ENCODE measurements at regions not wholly inside any gene's neighbourhood (a gene's known extent, or its start where the extent isn't known, plus 50 kb on each side); places are given as distances from the start of the nearest gene placed in this dataset.

- no peak overlapping the region for H3K9ac ChIP-seq (ENCODE audit: extremely low read depth, low read length, poor library complexity, severe bottlenecking)
- no peak for DNase-seq
- H3K4me1 ChIP-seq (ENCODE audit: control insufficient read depth, insufficient read depth, low read length) = no peaks in the 10 kb centered on the region
- no peaks in the 10 kb centered on the region for H3K27me3 Mint-ChIP-seq (ENCODE audit: insufficient read depth)
- H3K36me3 ChIP-seq (ENCODE audit: control insufficient read depth, insufficient read depth, low read length) = no peaks in the 10 kb centered on the region
- no peak overlapping the region for H3K27ac Mint-ChIP-seq
- no peak overlapping the region for H3K4me3 ChIP-seq (ENCODE audit: low read length)
- peaks cover 18% of the 10 kb centered on the region for H3K9me3 Mint-ChIP-seq
- H3K36me3 Mint-ChIP-seq (ENCODE audit: low read depth) = no peaks in the 10 kb centered on the region
- no peak overlapping the region for H3K27ac ChIP-seq (ENCODE audit: low read depth, low read length)
- no peak for TF ChIP-seq CTCF (conservative IDR thresholded peaks at IDR 0.05)
- H3K9me3 ChIP-seq (ENCODE audit: control insufficient read depth, low read length) = peaks cover under 1% of the 10 kb centered on the region
- H3K4me3 Mint-ChIP-seq = no peak overlapping the region
- H3K27me3 ChIP-seq (ENCODE audit: control insufficient read depth, insufficient read depth, low read length, poor library complexity, severe bottlenecking) = no peaks in the 10 kb centered on the region
- H3K4me1 Mint-ChIP-seq = peaks cover 2% of the 10 kb centered on the region
- 94 to 97% methylated on average over 8 of the region's 8 CpGs for WGBS, 2 experiments (ENCODE audit: insufficient coverage in 1 of 2, insufficient read length in 1 of 2)
Observed at GRCh38 chr14:99058542-99058941, 213.5 kb downstream of the BCL11B start.

DNA sequence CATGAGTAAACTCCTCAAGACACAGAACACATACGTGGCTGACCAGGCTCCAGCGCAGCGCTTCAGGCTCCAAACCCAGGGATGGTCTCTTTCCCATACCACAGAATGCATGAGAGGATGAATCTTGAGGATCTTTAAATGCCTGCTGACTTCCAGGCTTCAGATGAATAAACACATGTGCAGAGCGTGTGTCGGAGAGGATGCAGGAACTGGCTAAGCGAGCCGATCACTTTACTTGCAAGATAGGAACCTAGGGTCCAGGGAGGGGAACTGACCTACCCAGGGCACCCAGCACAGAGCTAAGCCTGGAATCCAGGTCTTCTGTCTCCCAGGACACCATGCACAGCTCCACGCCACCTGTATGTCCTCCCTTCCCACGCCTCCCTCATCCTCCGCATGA is 209.8 kb downstream of the BCL11B start:
- Mint-ChIP-seq H3K36me3 (ENCODE audit: low read depth) (no peaks in the 10 kb centered on the region), H3K27ac (no peak overlapping the region), H3K4me1 (peaks cover 13% of the 10 kb centered on the region), H3K4me3 (no peak overlapping the region), H3K27me3 (ENCODE audit: insufficient read depth) (no peaks in the 10 kb centered on the region), H3K9me3 (peaks cover 2% of the 10 kb centered on the region)
- DNase-seq = no peak
- Histone ChIP-seq H3K27me3 (ENCODE audit: control insufficient read depth, insufficient read depth, low read length, poor library complexity, severe bottlenecking) (no peaks in the 10 kb centered on the region), H3K4me3 (ENCODE audit: low read length) (no peak overlapping the region), H3K9ac (ENCODE audit: extremely low read depth, low read length, poor library complexity, severe bottlenecking) (no peak overlapping the region), H3K27ac (ENCODE audit: low read depth, low read length) (no peak overlapping the region), H3K9me3 (ENCODE audit: control insufficient read depth, low read length) (no peaks in the 10 kb centered on the region), H3K36me3 (ENCODE audit: control insufficient read depth, insufficient read depth, low read length) (no peaks in the 10 kb centered on the region), H3K4me1 (ENCODE audit: control insufficient read depth, insufficient read depth, low read length) (peaks cover 11% of the 10 kb centered on the region)
- TF ChIP-seq CTCF (conservative IDR thresholded peaks at IDR 0.05) = no peak
- WGBS, 2 experiments (ENCODE audit: insufficient coverage in 1 of 2, insufficient read length in 1 of 2) = 96 to 100% methylated on average over 3 to 10 of the region's 10 CpGs

DNA sequence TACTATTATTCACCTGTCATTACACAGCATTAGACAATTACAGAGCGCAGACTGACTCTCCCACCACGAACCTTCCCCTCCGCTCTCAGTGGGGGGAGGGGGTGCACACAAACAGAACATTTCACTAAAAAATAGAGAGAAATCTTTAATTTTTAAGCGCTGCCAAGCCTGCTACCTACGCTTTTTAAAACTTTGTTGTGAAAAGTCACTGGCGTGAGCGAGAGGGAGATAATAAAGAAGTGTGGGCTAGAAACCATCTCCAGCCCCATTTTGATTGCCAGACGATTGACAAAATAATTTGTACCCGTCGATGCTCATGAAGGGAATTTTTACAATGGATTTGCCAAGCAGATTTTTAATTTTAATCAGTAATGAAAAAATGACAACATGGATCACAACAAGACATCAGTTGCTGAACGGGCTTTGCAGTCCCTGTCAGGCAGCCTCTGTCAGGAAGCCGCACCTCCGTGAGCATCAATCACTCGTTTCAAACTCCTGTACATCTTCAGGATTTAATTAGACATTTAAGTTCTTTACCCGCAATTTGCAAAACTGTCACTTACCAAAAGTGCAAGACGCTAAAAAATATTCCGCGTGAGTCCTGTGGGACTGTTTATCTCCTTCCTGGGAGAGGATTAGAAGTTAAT is 209.1 kb downstream of the BCL11B start:
- H3K4me1 Mint-ChIP-seq = peaks cover 13% of the 10 kb centered on the region
- no peak for TF ChIP-seq CTCF (conservative IDR thresholded peaks at IDR 0.05)
- H3K27me3 Mint-ChIP-seq (ENCODE audit: insufficient read depth) = no peaks in the 10 kb centered on the region
- Histone ChIP-seq H3K4me1 (ENCODE audit: control insufficient read depth, insufficient read depth, low read length) (peaks cover 11% of the 10 kb centered on the region), H3K27ac (ENCODE audit: low read depth, low read length) (no peak overlapping the region), H3K9me3 (ENCODE audit: control insufficient read depth, low read length) (no peaks in the 10 kb centered on the region), H3K9ac (ENCODE audit: extremely low read depth, low read length, poor library complexity, severe bottlenecking) (no peak overlapping the region), H3K4me3 (ENCODE audit: low read length) (no peak overlapping the region), H3K36me3 (ENCODE audit: control insufficient read depth, insufficient read depth, low read length) (no peaks in the 10 kb centered on the region), H3K27me3 (ENCODE audit: control insufficient read depth, insufficient read depth, low read length, poor library complexity, severe bottlenecking) (no peaks in the 10 kb centered on the region)
- H3K9me3 Mint-ChIP-seq = peaks cover 2% of the 10 kb centered on the region
- no peak overlapping the region for H3K4me3 Mint-ChIP-seq
- no peak for DNase-seq
- H3K27ac Mint-ChIP-seq = no peak overlapping the region
- WGBS, 2 experiments (ENCODE audit: insufficient coverage in 1 of 2, insufficient read length in 1 of 2) = 91 to 92% methylated on average over 11 to 18 of the region's 18 CpGs
- H3K36me3 Mint-ChIP-seq (ENCODE audit: low read depth) = no peaks in the 10 kb centered on the region

Measured in endodermal cell (in vitro differentiated cells).